HG03108 (cell line): ENCODE measurements at regions not wholly inside any gene's neighbourhood (a gene's known extent, or its start where the extent isn't known, plus 50 kb on each side); places are given as distances from the start of the nearest gene placed in this dataset.
"Not testable (repeated sequence)": the region's sequence is repeated elsewhere in the genome, so short reads cannot be mapped to it uniquely, and the experiment has no call there.

Experiments
- ATAC-seq: cut with Tn5 transposase; IDR thresholded peaks from one replicate; pipeline ENCODE4 v1.9.1; 2021; ENCODE audit warnings: moderate library complexity; ENCODE audit not compliant: unreplicated experiment

DNA sequence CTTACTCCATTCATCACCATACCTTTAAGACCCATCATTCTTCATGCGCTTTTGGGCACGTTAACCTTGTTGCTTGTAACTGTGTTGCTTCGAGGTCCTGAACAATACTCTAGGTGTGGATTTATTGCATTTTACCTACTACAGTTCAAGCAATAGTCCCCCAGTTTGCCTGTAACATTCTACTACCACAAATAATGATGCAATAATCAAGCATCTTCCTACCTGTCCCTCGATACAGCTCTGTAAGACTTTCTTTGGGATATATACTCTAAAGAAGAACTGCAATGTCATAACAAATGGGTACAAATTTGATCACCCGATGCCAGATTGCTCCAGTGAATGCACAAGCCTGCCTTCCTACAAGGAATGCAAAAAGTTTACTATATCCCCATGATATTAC is 1342.6 kb upstream of the GJE1 start:
- ATAC-seq, result no peak

DNA sequence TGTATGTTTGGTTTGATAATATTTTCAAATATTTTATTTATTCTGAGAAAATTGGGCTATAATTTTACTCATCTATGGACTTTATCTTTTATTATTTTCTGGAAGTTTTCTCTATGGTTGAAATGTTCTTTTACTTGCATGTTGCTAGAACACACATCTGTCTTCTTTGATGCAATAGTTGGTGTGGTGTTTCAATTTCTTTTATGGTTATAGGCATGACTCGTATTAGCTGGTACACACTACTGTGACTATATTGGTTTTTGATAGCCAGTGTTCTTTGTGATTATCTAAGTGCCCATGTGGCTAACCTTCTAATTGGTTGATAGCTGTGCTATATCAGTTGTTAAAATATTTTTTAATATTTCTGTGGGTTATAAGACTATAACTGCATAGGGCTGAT is 1343.3 kb upstream of the GJE1 start:
- no peak for ATAC-seq

DNA sequence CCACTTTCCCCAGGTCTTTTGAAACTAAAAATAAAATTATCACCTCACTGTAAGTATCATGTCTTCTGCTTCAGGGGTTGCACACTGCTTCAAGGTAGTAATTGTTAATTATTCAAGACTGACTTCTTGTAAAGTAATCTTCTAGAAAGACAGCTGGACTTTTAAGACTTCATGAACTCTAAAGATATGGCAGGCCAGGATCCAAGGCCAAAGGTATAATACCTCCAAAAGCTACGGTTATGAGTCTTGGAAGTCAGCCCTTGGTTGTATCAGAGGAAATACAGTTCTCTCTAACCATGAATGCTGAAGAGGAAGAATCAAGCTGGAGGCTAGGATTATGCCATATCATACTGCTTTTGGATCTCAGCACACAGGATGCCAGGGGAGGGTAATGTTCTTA is 1346.8 kb upstream of the GJE1 start:
- no peak for ATAC-seq

DNA sequence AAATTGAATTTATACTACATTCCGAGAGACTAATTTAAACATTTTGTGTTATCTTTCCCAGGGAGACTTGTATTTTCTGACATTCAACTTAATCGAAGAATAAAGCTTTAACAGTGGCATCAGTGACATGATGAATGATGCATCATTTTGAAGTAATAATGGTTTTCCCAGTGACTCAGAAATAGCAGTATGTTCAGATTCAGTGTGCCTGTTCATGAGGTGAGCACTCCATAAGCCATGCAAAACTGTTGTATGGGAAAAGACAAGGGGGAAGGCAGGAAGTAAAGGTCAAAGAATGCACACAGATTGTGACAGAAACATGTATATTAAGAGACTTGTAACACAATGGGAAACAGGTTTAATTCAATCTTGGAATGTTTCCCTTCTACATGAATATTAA is 1348.2 kb upstream of the GJE1 start:
- no peak for ATAC-seq

DNA sequence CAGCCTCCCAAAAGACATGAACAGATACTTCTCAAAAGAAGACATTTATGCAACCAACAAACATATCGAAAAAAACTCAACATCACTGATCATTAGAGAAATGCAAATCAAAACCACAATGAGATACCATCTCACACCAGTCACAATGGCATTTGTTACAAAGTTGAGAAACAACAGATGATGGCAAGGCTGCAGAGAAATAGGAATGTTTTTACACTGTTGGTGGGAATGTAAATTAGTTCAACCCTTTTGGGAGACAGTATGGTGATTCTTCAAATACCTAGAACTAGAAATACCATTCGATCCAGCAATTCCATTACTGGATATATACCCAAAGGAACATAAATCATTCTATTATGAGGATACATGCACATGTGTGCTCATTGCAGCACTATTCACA is 1349.2 kb upstream of the GJE1 start:
- not testable (repeated sequence) for ATAC-seq

DNA sequence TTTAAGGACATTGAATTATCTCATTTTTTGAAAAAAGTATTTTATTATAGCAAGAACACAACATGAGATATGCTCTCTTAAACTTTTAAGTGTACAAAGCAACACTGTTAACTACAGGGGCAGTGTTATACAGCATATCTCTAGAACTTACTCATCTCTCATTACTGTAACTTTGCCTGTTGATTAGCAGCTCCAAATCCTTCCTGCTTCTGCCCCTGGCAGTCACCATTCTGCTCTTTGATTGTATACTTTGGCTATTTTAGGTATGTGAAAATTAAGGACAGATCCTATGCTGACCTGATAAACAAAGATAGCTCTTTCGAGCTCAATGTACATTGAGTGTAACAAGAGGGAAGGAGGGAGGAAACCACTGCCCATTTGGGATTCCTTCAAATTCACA is 1349.8 kb upstream of the GJE1 start:
- no peak for ATAC-seq

DNA sequence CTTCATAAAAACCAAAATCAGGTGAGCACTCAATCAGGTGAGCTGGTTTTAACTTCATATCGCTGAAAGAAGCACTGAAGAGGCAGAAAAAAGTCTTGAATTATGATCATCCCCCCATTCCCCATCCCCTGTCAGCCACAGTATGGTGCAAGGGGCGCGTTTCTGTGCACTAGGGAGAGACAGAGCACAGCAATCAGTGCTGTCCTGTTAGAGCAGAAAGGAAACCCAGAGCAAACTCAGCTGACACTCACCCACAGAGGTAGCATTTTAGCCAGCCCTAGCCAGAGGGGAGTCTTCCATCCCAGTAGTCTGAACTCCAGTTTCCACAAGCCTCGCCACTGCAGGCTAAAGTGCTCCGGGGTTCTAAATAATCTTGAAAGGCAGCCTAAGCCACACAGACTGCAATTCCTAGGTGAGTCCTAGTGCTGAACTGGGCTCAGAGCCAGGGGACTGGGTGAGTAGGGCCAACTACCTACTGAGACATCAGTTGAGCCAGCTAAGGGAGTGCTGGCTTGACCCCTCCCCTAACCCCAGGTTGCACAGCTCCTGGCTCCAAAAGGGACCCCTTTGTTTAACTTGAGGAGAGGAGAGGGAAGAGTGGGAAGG is 1352.6 kb upstream of the GJE1 start:
- ATAC-seq, result no peak

DNA sequence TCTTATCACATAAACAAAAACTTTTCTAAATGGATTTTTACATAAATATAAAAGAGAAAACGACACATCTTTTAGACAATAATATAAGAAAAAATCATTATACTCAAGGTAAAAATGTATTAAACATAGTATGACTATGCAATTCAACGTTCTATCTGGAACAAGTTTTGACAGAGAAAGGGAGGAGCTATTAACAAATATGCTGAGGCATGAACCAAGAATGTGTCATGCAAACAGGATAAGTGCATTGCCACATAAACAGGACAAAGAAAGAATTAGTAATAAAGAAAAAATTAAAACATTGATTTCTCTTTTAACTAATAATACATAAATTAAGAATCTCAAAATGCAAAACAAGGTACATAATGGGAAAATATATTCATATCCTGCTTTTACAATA is 1353.4 kb upstream of the GJE1 start:
- ATAC-seq, result no peak

DNA sequence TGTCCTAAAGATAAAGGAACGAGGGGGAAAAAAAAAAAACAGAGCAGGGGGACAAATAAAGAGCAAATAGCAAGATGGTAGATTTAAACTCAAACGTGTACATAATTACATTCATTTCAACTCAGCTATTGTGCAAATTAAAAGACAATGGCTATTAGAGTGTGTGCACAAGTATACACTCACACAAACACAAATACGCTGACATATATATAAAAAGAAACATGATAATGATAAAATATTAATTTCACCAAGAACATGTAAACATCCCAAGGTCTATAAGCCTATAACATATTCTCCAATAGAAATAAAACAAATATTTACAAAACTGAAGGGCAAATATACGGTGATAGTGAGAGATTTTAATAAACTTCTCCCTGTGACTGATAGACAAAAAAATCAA is 1354.9 kb upstream of the GJE1 start:
- no peak for ATAC-seq

DNA sequence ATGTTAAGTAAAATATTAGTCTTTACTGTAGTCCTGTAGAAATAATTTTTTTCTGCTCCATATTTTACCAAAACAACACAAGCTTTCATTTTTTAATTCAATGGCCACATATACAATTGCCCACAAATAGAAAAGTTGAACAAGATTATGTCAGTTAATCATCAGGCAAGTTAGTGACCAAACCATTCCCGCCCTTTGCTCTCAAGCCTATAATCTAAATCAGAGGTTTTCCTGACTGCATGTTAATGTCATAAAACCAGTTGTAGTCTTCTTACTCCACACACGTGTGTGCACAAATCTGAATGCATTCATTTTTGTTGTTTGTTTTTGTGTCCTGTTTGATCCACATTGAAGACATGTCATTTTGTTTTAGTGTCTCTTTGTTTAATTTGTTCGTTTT is 1357.7 kb upstream of the GJE1 start:
- ATAC-seq, result no peak

DNA sequence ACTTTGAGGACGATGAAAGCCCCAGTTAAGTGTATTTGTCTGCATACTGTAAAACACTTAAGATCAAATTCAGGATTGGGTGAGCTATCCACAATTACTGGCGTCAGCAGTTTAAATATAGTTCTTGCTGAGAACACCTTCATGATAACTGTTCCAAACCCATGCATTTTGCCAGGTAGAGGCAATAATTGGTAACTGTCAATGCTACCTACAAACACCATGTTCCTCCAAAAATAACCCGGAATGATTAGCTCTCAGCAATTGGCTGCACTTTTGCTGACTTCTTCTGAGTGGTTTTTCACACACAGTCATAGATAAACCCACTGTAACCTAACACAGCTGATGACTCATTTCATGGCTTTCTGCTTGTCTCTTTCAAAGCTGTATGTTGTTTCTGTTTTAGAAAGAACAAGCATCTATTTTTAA is 1358.6 kb upstream of the GJE1 start:
- ATAC-seq, result peak; percentile 98

DNA sequence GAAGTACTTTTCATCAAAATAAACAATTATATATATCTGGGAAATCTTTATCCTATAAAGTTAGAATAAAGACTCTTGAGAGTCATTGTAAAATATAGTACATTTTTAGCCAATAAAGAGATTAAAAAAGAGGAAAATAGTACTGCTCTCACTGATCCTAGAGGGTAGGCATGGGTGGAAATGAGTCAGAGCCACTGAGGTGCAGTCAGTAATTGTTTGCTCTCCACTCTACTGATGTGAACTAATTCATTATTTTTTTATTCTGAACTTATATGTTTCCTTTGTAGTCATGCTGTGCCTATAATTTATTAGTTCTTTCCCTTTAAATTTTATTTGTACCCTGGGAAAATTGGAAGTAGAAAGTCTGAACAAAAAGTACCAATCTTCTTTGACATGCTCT is 1359.4 kb upstream of the GJE1 start:
- ATAC-seq, result no peak

DNA sequence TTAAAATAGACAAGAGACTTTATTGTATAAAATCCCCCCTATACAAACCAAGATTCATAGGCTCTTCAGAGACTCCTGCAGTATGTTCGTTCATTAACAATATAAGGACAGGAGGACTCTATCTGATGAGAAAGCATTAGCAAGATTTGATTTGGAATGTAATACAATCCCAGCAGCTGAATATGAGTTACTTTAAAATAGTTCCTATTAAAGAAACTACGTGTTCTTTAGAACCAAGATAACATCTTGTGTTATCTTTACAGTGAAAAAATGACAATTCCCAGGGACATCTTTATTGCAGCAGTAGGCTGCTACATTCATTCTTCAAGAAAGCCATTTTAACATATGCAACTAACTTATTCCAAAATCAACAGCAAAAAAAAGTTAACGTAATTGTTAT is 1360.1 kb upstream of the GJE1 start:
- ATAC-seq, result no peak

DNA sequence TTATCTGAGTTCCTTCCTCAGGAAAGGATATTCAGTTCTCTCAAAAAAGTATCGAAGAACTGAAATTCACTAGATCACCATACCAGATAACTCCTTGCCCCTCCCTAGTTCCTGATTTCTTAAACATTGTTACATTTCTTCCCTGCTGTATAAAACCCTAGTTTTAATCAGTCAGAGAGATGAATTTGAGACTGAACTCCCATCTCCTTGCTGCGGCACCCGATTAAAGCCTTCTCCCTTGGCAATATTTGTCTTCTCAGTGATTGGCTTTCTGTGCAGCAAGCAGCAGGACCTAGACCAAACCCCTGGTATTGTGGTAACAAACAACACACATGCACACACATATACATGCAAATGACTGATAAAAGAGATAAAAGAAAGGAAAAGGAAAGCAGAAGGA is 1364.6 kb upstream of the GJE1 start:
- ATAC-seq, result no peak

DNA sequence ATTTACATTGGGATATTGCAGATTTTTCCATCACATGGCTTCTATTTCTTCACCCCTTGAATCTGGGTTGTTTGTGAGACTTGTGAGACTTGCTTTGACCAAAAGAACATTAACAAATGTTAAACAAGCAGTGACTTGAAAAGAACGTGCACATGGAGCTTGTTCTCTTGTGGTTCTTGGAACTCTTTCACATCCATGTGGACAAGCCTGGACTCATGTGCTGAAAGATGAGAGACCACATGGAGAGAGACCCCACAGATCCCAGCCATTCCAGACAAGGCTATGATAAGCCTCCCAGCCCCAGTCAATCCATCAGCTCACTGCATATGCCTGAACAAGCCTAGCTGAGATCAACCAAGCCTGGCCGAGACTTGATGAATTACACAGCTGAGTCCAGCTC is 1365.7 kb upstream of the GJE1 start:
- ATAC-seq, result no peak

DNA sequence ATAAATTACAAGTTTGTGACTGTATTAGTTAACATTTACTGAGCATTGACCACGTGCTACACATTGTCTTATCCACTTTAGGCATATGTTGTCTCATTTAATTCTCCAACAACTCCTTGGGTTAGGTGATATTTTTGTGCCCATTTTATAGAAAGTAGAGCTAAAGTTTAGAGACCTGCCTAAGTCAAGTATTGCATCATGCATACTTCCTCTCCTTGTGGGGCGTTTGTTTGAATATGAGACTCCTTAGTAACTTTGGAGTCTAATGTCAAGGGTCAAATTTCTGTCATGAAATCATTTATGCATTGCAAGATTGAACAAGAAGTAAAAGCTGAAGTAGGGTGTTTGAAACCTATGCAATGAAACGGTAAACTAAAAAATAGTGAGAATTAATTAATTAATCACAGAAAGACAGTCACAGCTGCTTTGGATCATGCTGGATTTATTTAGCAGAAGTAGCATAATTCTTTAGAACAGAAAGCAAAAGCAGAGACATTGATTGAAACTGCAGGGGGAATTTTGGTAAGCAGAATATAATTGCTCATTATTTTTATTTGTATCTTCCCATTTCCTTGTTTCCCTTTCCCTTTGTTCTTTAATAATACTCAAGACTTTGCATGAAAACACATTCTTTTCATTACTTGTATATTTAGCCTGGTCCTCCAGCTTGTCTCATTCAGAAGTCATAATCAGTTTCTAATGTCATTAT is 1374.4 kb upstream of the GJE1 start:
- ATAC-seq, result no peak

DNA sequence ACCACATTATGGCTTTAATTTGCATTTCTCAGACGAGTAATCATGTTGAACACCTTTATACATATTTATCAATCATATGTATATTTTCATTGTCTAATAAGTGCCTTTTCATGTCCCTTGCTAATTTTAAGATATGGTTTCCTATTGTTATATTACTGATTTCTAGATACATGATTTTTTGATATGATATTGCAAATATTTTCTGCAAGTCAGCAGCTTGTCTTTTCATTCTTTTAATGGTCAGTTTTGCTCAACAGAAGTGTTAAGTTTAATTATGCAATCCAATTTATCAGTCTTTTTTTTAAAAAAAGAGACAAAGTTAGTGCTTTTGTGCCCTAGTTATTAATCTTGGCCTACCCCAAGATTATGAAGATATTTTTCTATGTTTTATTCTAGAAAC is 1377.8 kb upstream of the CITED2 start:
- no peak for ATAC-seq

DNA sequence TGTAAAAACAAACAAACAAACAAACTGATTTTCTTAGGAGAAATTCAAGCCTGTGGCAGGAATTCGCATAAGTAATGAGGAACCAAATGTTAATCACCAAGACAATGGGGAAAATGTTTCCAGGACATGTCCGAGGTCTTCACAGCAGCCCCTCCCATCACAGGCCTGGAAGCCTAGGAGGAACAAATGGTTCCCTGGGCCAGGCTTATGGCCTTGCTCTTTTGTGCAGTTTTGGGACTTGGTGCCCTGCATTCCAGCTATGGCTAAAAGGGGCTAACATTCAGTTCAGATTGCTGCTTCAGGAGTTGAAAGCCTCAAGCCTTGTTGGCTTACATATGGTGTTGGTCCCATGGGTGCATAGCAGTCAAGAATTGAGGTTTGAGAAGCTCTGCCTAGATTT is 1372.7 kb upstream of the CITED2 start:
- no peak for ATAC-seq

DNA sequence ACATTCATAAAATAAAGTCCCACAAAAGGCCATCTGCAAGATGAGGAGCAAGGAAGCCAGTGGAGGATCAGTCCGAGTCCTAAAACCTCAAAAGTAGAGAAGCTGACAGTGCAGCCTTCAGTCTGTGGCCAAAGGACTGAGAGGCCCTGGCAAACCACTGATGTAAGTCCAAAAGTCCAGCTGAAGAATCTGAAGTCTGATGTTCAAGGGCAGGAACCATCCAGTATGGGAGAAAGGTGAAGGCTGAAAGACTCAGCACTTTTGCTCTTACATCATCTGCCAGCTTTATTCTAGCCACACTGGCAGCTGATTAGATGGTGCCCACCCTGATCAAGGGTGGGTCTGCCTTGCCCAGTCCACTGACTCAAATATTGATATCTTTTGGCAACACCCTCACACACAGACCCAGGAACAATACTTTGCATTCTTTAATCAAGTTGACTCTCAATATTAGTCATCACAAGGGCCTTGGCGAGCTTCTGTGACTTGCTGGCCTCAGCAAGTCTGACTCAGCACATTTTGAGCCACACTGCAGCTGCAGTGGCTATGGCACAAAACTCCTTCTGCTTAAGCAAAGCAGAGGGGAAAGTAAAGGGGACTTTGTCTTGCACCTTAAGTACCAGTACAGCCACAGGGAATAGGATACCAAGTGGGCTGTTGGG is 1370.3 kb upstream of the CITED2 start:
- ATAC-seq, result no peak

DNA sequence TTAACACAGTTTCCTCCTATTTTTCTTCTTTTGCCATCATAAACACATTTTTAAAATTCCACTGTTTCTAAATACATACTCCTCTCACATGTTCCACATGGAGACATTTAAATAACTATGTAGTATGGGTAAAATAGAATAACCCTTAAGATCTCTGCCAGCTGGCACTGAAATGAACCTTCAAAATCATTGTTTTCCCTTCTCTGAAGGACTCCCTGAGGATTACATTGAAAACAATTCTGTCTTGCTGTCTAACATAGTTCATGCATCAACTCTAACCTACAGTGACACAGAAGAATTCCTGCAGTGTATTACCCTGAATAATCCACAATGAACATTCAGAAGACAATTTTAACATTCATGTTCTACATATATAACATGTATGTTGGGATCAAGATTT is 1361.8 kb upstream of the CITED2 start:
- no peak for ATAC-seq

DNA sequence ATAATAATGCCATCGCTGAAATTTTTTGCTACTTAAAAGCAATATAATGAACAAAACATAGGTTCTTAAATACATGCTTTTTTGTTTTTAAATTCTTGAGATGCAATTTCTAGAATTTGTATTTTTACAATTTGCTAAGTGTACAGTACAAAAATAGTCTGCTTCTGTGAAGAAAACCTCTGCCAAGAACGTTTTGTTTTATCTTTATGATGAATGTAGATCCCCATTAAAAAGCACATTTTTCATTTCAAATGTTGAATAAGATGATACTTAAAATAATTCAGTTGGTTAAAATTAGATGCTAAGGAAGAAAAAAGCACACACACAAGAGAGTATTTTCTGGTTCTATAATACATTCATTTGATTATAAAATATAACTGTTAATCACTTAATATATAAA is 1358.5 kb upstream of the CITED2 start:
- ATAC-seq, result no peak

DNA sequence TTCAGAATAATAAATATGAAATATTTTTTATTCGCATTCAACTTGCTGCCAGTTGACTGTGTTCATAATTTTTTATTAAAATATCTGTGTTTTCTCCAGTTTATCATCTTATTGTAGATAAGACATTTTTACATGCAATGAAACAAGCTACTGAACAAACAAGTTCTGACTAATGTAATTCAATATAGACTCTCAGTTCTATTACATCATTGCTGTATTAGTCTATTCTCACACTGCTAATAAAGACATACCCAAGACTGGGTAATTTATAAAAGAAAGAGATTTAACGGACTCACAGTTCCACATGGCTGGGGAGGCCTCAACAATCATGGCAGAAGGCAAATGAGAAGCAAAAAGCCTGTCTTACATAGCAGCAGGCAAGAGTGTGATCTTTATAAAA is 1357.7 kb upstream of the CITED2 start:
- ATAC-seq, result no peak

DNA sequence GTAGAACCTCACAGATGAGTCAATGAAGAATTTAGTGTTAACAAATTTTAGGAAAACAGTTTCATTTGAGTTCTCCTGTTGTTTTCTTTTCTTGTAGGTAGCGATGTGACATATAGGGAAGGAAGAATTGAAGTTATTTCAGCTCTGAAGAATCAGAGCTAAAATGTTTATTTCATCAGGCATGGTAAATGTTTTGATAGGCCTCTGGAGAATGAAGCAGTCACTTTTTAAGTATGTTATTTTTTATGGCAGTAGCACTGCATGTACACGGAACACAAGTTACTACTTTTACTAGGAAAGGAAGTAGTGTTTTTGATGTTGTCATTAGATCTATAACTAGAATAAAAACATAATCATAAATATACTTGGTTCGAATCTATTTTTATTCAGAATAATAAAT is 1357.3 kb upstream of the CITED2 start:
- no peak for ATAC-seq
